ENCODE measurements at regions not wholly inside any gene's neighbourhood (a gene's known extent, or its start where the extent isn't known, plus 50 kb on each side); places are given as distances from the start of the nearest gene placed in this dataset.

DNA sequence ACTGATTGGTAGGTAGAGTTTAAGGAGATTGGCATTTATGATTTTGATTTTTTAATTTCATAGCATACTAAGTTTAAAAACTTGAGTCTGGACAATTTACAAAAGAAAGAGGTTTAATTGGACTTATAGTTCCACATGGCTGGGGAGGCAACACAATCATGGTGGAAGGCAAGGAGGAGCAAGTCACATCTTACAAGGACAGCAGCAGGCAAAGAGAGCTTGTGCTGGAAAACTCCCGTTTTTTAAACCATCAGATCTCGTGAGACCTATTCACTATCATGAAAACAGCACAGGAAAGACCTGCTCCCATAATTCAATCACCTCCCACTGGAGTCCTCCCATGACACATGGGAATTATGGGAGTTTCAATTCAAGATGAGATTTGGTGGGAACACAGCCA lies 630.9 kb upstream of the NR2F2 start:
- TF ChIP-seq, protein P1, sequence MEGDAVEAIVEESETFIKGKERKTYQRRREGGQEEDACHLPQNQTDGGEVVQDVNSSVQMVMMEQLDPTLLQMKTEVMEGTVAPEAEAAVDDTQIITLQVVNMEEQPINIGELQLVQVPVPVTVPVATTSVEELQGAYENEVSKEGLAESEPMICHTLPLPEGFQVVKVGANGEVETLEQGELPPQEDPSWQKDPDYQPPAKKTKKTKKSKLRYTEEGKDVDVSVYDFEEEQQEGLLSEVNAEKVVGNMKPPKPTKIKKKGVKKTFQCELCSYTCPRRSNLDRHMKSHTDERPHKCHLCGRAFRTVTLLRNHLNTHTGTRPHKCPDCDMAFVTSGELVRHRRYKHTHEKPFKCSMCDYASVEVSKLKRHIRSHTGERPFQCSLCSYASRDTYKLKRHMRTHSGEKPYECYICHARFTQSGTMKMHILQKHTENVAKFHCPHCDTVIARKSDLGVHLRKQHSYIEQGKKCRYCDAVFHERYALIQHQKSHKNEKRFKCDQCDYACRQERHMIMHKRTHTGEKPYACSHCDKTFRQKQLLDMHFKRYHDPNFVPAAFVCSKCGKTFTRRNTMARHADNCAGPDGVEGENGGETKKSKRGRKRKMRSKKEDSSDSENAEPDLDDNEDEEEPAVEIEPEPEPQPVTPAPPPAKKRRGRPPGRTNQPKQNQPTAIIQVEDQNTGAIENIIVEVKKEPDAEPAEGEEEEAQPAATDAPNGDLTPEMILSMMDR (conservative IDR thresholded peaks at IDR 0.05; ENCODE audit: low read length): no peak
- no peak for TF ChIP-seq EZH2phosphoT487 (IDR thresholded peaks at IDR 0.05; ENCODE audit: borderline replicate concordance)
